HG02763 (cell line): ENCODE measurements at regions not wholly inside any gene's neighbourhood (a gene's known extent, or its start where the extent isn't known, plus 50 kb on each side); places are given as distances from the start of the nearest gene placed in this dataset.

Source experiments
- ATAC-seq: cut with Tn5 transposase; IDR thresholded peaks from one replicate; pipeline ENCODE4 v1.9.1; 2021; ENCODE audit warnings: mild to moderate bottlenecking, moderate library complexity; ENCODE audit not compliant: unreplicated experiment

GRCh38 chr13:74622284-74622683, 488.1 kb upstream of the KLF12 start:
- no peak for ATAC-seq

- no peak for ATAC-seq
These were observed 486.5 kb upstream of the KLF12 start for GRCh38 chr13:74620711-74621110.

- ATAC-seq: no peak
These were observed 486.1 kb upstream of the KLF12 start for GRCh38 chr13:74620308-74620707.

- no peak for ATAC-seq
These were observed 463.3 kb upstream of the KLF12 start for GRCh38 chr13:74597526-74597925.

- ATAC-seq: no peak
These were observed 462.5 kb upstream of the KLF12 start for GRCh38 chr13:74596691-74597090.

- no peak for ATAC-seq
These were observed 459.5 kb upstream of the KLF12 start for GRCh38 chr13:74593688-74594087.

GRCh38 chr13:74586847-74587246, 452.6 kb upstream of the KLF12 start:
- no peak for ATAC-seq

- ATAC-seq: no peak
These were observed 442.2 kb upstream of the KLF12 start for GRCh38 chr13:74576420-74576819.

- no peak for ATAC-seq
These were observed 441.5 kb upstream of the KLF12 start for GRCh38 chr13:74575729-74576125.

- ATAC-seq: no peak
These were observed 440.9 kb upstream of the KLF12 start for GRCh38 chr13:74574964-74575728.

- no peak for ATAC-seq
These were observed 439.4 kb upstream of the KLF12 start for GRCh38 chr13:74573654-74574053.

GRCh38 chr13:74571811-74572210, 437.6 kb upstream of the KLF12 start:
- no peak for ATAC-seq

GRCh38 chr13:74570834-74571233, 436.6 kb upstream of the KLF12 start:
- ATAC-seq: no peak

GRCh38 chr13:74570046-74570445, 435.8 kb upstream of the KLF12 start:
- ATAC-seq: no peak

- ATAC-seq: no peak
These were observed 435.0 kb upstream of the KLF12 start for GRCh38 chr13:74569251-74569650.

- no peak for ATAC-seq
These were observed 433.3 kb upstream of the KLF12 start for GRCh38 chr13:74567485-74567884.

GRCh38 chr13:74562381-74562780, 428.2 kb upstream of the KLF12 start:
- ATAC-seq: no peak

GRCh38 chr13:74561155-74561554, 427.0 kb upstream of the KLF12 start:
- no peak for ATAC-seq

- no peak for ATAC-seq
These were observed 426.1 kb upstream of the KLF12 start for GRCh38 chr13:74560325-74560724.

GRCh38 chr13:74557870-74558269, 423.7 kb upstream of the KLF12 start:
- ATAC-seq: no peak

- no peak for ATAC-seq
These were observed 421.6 kb upstream of the KLF12 start for GRCh38 chr13:74555651-74556420.

GRCh38 chr13:74555276-74555625, 421.0 kb upstream of the KLF12 start:
- ATAC-seq: no peak
